MCF 10A (cell line): ENCODE measurements at regions not wholly inside any gene's neighbourhood (a gene's known extent, or its start where the extent isn't known, plus 50 kb on each side); places are given as distances from the start of the nearest gene placed in this dataset.

ENCODE experiments used
- BruUV-seq: library from RNA; stranded (reverse); fragments of 400-500 nt; replicated peaks from 2 replicates; lab custom pipeline; 2021; lab: Mats Ljungman, UMichigan
- CTCF ChIA-PET: fragments of 300-600 bp; sonication (Branson Sonifier 250); formaldehyde crosslinking; extraction: SDS; loops from one replicate; lab custom pipeline; 2021; ENCODE audit warnings: antibody characterized with exemption, inconsistent platforms; lab: Yijun Ruan, JAX
- POLR2A ChIA-PET: fragments of 300-600, 350-650 bp; sonication (Branson Sonifier 250); formaldehyde crosslinking; extraction: SDS; loops from one replicate; lab custom pipeline; 2020; ENCODE audit warnings: antibody characterized with exemption, inconsistent platforms; lab: Yijun Ruan, JAX
- DNase-seq: peaks from one replicate; pipeline ENCODE4 v3.0.0-alpha.2; 2018; ENCODE audit not compliant: unreplicated experiment
- H3K27ac Mint-ChIP-seq: one replicate; pipeline ENCODE4 v1.8.0; 2022; ENCODE audit warnings: mild to moderate bottlenecking, low read depth, mixed read lengths; ENCODE audit not compliant: unreplicated experiment
- H3K27me3 Mint-ChIP-seq: one replicate; pipeline ENCODE4 v1.8.0; 2022; ENCODE audit warnings: mixed read lengths; ENCODE audit not compliant: insufficient read depth, unreplicated experiment
- H3K36me3 Mint-ChIP-seq: one replicate; pipeline ENCODE4 v1.8.0; 2022; ENCODE audit warnings: mild to moderate bottlenecking, moderate library complexity, mixed read lengths; ENCODE audit not compliant: insufficient read depth, unreplicated experiment
- H3K4me1 Mint-ChIP-seq: one replicate; pipeline ENCODE4 v1.8.0; 2022; ENCODE audit warnings: mixed read lengths; ENCODE audit not compliant: insufficient read depth, unreplicated experiment
- H3K4me3 Mint-ChIP-seq: one replicate; pipeline ENCODE4 v1.8.0; 2022; ENCODE audit warnings: mild to moderate bottlenecking, moderate library complexity, mixed read lengths; ENCODE audit not compliant: unreplicated experiment
- H3K9me3 Mint-ChIP-seq: one replicate; pipeline ENCODE4 v1.8.0; 2022; ENCODE audit warnings: mixed read lengths; ENCODE audit not compliant: unreplicated experiment
- CTCF ChIP-seq: fragments of 200-600 bp; IDR thresholded peaks from one replicate; pipeline ENCODE4 v1.8.0; 2022; ENCODE audit warnings: antibody characterized with exemption, mild to moderate bottlenecking; ENCODE audit not compliant: unreplicated experiment
- intact Hi-C: fragments of 100-400 bp; cut with micrococcal nuclease; formaldehyde crosslinking; loops from 2 replicates; pipeline ENCODE4 v1.14.1; 2022

GRCh38 chr10:8981277-8981676, 926.8 kb downstream of the GATA3 start:
- intact Hi-C loops, result no loop called here
- POLR2A ChIA-PET, result interaction anchor here (0.7 to 1.8 kb wide), 4 partner anchors 54 to 228 kb away, joined by 3 to 6 read pairs (median 3); no protein-coding TSS in a partner anchor
- Mint-ChIP-seq H3K9me3 (no peaks in the 10 kb centered on the region), H3K27ac (no peak overlapping the region), H3K4me1 (peaks cover 11% of the 10 kb centered on the region), H3K27me3 (no peaks in the 10 kb centered on the region), H3K36me3 (no peaks in the 10 kb centered on the region), H3K4me3 (no peak overlapping the region)
- CTCF ChIA-PET, result no interaction called here
- no TSS peak for BruUV-seq
- TF ChIP-seq CTCF, result no peak
- no peak for DNase-seq

- ChIA-PET POLR2A (no interaction called here), CTCF (no interaction called here)
- no peaks in the 10 kb centered on the region for H3K4me1 Mint-ChIP-seq
- DNase-seq, result no peak
- no peaks in the 10 kb centered on the region for H3K36me3 Mint-ChIP-seq
- no peak for TF ChIP-seq CTCF
- intact Hi-C loops, result no loop called here
- H3K27me3 Mint-ChIP-seq, result no peaks in the 10 kb centered on the region
- H3K4me3 Mint-ChIP-seq, result no peak overlapping the region
- H3K27ac Mint-ChIP-seq, result no peak overlapping the region
- BruUV-seq, result no TSS peak
- H3K9me3 Mint-ChIP-seq, result no peaks in the 10 kb centered on the region
These were observed 931.2 kb downstream of the GATA3 start for GRCh38 chr10:8985651-8986050.

GRCh38 chr10:8986975-8987374, 932.5 kb downstream of the GATA3 start:
- H3K4me3 Mint-ChIP-seq, result no peak overlapping the region
- no peak overlapping the region for H3K27ac Mint-ChIP-seq
- POLR2A ChIA-PET, result no interaction called here
- no peak for TF ChIP-seq CTCF
- BruUV-seq, result no TSS peak
- no peaks in the 10 kb centered on the region for H3K27me3 Mint-ChIP-seq
- DNase-seq, result no peak
- CTCF ChIA-PET, result no interaction called here
- no peaks in the 10 kb centered on the region for H3K36me3 Mint-ChIP-seq
- H3K4me1 Mint-ChIP-seq, result no peaks in the 10 kb centered on the region
- H3K9me3 Mint-ChIP-seq, result no peaks in the 10 kb centered on the region
- intact Hi-C loops, result no loop called here

GRCh38 chr10:8987712-8988111, 933.2 kb downstream of the GATA3 start:
- CTCF ChIA-PET, result interaction anchor here (0.6 kb wide), 1 partner anchor 297 kb away, joined by 3 read pairs; no protein-coding TSS in a partner anchor
- no peaks in the 10 kb centered on the region for H3K36me3 Mint-ChIP-seq
- POLR2A ChIA-PET, result interaction anchor here (0.7 to 1.2 kb wide), 2 partner anchors 9 to 1270 kb away, joined by 3 to 5 read pairs; no protein-coding TSS in a partner anchor

More at GRCh38 chr10:8987712-8988111, 933.2 kb downstream of the GATA3 start:
- BruUV-seq, result no TSS peak
- intact Hi-C loops, result no loop called here
- Mint-ChIP-seq H3K27ac (no peak overlapping the region), H3K27me3 (no peaks in the 10 kb centered on the region), H3K4me3 (no peak overlapping the region), H3K9me3 (no peaks in the 10 kb centered on the region), H3K4me1 (no peaks in the 10 kb centered on the region)
- DNase-seq, result no peak
- TF ChIP-seq CTCF, result no peak
